ENCODE measurements at regions not wholly inside any gene's neighbourhood (a gene's known extent, or its start where the extent isn't known, plus 50 kb on each side); places are given as distances from the start of the nearest gene placed in this dataset.
"Not testable (repeated sequence)": the region's sequence is repeated elsewhere in the genome, so short reads cannot be mapped to it uniquely, and the experiment has no call there.

DNA sequence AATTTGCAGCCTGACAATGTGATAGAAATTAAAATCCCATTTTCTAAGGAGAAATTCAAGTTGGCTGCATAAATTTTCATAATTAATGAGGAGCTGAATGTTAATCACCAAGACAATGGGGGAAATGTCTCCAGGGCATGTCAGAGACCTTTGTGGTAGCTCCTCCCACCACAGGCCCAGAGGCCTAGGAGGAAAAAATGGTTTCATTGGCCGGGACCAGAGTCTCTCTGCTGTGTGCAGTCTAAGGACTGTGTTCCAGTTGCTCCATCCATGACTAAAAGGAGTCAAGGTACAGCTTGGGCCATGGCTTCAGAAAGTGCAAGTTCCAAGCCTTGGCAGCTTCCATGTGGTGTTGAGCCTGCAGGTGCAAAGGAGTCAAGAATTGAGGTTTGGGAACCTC, 187.6 kb upstream of the FRG1 start:
- DNase-seq (ENCODE audit: low spot score): not testable (repeated sequence)

- DNase-seq (ENCODE audit: low spot score): no peak
These were observed 177.1 kb upstream of the FRG1 start for GRCh38 chr4:189763583-189763982.

DNA sequence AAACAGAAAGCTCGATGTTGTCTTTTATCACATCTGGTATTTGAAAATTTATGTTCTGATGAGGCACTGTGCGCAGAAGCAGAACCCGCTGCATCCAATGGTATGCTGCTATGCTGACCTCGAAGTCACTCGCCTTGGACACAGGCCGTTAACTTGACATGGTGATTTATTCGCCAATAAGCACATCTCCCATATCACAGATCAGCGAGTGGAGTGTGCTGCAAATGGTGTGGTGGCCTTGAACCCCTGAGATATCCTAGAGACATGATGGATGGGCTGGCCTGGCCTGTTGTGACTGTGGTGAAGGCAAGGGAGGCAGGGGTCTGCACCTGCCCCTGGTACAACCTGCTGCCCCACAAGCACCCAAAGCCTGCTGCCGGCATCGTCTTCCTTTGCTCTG, 175.4 kb upstream of the FRG1 start:
- DNase-seq (ENCODE audit: low spot score): no peak

DNA sequence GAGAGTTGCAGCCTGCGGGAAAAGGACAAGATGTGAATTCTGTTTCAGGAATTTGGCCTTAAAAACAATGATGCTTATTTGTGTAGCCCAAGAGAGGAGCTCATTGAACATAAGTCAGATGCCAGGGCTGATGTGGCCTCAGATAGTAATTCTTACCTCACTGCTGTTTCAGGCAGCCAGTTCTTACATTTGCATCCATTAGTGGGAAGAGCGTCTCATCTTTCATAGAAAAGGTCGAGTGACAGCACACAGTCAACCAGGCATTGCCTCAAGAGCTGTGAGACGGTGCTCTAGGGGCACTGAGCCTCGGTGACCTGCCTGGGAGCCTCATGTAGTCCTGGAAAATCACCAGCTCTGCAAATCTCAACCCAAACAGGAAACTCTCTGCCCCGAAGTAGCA, 174.9 kb upstream of the FRG1 start:
- no peak for DNase-seq (ENCODE audit: low spot score)

- DNase-seq (ENCODE audit: low spot score): no peak
These were observed 172.7 kb upstream of the FRG1 start for GRCh38 chr4:189767941-189768340.

DNA sequence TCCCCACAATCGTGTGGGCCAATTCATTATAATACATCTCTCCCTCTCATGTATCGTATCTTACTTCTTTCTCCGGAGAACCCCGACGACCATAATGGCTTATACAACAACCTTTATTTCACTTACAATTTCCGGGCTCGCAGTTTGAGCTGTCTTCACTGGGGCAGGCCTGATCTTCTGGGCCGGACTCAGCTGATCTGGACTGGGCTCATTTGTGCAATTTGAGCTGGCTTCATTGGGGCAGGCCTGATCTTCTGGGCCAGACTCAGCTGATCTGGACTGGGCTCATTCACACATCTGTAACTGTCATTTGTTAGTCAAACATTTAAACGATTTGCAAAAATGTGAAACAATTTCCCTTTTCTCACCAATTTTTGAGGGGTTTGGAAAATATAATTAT, 171.5 kb upstream of the FRG1 start:
- DNase-seq (ENCODE audit: low spot score): no peak

- no peak for DNase-seq (ENCODE audit: low spot score)
These were observed 168.8 kb upstream of the FRG1 start for GRCh38 chr4:189771696-189772361.

DNA sequence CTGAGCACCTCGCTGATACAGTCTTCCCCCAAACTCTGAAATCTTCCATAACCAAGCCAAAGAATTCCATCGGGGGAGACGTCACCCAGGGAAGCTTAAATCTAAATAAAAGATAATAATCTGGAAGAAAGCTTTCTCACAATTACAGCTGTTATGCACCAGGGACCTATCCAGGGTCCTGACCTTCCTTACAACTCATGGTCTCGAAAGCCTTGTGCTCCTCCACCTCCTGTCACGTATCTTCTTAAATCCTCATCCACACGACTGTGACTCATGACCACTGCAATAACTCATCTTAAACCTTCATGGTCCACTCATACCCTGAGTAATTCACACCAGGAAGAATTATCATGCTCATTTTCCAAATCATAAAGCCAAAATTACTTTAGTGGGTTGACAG, 166.8 kb upstream of the FRG1 start:
- DNase-seq (ENCODE audit: low spot score): no peak

- DNase-seq (ENCODE audit: low spot score): no peak
These were observed 161.2 kb upstream of the FRG1 start for GRCh38 chr4:189779281-189779980.

DNA sequence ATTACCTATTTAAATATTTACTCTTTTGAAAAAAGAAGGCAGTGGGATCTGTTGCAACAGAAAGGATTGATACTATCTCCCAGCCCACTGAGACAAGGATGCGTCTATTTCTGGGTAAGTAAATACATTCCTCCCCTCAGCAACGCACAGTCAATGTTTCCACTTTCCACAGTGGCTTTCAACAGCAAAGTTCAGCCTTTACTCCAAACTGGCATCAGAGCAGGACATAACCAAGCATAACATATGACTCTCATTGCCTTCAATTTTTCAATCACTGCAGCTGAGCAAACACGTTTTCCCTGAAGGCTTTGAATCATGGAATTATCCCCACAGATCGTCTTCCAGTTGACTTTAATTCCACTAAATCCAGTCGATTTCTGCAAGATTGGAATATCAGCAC, 160.3 kb upstream of the FRG1 start:
- no peak for DNase-seq (ENCODE audit: low spot score)

- no peak for DNase-seq (ENCODE audit: low spot score)
These were observed 156.0 kb upstream of the FRG1 start for GRCh38 chr4:189784651-189785050.

DNA sequence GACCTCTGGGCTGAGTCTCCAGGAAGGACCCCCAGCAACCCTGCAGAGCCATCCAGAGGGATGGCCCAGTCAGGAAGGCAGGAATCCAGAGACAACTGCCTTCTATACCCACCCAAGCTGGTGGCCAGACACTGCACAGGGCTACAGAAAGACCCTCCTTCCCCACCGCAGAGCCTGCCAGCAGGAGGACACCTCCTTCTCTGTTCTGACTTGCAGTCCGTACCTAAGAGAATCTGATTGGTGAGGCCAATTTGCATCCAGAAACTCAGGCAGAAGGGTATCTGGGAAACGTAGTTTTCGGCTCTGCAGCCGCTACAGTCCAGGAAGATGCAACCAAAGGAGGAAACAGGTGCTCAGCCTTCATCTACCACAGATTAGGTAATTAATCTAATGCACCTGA, 155.4 kb upstream of the FRG1 start:
- DNase-seq (ENCODE audit: low spot score): no peak

- DNase-seq (ENCODE audit: low spot score): no peak
These were observed 154.2 kb upstream of the FRG1 start for GRCh38 chr4:189786447-189786846.

DNA sequence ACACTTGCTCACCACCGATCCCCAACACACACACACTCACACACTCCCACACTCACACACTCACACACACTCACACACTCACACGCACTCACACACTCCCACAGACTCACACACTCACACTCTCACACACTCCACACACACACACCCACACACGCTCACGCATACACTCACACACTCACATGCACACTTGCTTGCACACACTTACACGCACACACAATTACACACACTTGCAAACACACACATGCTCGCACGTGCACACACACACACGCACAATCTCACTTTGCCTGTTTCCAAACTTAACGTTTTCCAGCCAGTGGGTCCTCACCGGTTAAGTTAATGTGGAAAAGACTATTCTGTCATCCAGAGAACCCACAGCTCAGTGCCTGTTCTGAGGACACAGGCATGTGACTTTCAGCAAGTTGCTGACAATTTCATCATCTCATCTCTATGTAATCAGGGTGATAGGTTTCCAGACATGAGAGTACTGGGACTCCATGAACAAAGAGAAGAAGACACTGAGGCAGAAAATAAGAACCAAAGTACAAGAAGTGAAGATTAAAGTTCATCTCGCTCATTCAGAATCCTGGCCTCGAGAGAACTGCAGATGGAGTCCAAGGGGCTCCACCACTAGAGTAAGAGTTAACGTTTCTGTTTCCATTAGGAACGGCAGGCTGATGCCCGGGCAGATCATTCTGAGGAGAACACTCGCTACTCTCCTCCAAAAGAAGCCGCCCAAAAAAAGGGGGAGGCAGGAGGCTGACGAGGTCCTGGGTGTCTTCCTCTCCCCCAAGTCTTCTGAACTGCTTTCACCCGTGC, 153.2 kb upstream of the FRG1 start:
- no peak for DNase-seq (ENCODE audit: low spot score)

GRCh38 chr4:189792924-189793618, 147.6 kb upstream of the FRG1 start:
- DNase-seq (ENCODE audit: low spot score): peak; percentile 85

GRCh38 chr4:189800545-189801088, 140.1 kb upstream of the FRG1 start:
- no peak for DNase-seq (ENCODE audit: low spot score)

DNA sequence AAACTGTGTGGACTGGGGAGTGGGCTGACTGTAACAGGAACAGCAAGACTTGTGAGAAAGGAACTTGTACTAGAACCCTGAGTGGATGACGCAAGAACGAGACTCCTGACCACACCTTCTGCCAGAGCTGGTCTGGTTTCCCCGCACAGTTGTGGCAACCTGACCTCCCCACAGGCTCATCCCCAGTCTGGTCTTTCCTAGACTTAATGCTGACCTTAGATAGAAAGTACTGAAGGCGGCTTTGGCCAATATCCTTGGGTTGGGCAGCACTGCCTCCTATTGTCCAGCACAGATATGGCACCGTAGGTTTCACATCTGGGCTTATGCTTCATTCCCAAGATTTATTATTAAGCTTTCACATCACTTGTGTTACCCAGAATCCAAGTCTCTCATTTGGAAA, 137.8 kb upstream of the FRG1 start:
- no peak for DNase-seq (ENCODE audit: low spot score)

- no peak for DNase-seq (ENCODE audit: low spot score)
These were observed 135.8 kb upstream of the FRG1 start for GRCh38 chr4:189804894-189805293.

GRCh38 chr4:189806506-189806905, 134.2 kb upstream of the FRG1 start:
- no peak for DNase-seq (ENCODE audit: low spot score)

- DNase-seq (ENCODE audit: low spot score): no peak
These were observed 133.6 kb upstream of the FRG1 start for GRCh38 chr4:189807031-189807430.

GRCh38 chr4:189809241-189809735, 131.4 kb upstream of the FRG1 start:
- no peak for DNase-seq (ENCODE audit: low spot score)

GRCh38 chr4:189809839-189810238, 130.8 kb upstream of the FRG1 start:
- no peak for DNase-seq (ENCODE audit: low spot score)

Measured in HT-29 (cell line).